ENCODE measurements at regions not wholly inside any gene's neighbourhood (a gene's known extent, or its start where the extent isn't known, plus 50 kb on each side); places are given as distances from the start of the nearest gene placed in this dataset.

GRCh38 chr13:102993348-102993747 is 72.9 kb downstream of the SLC10A2 start:
- no peak for DNase-seq (ENCODE audit: low spot score)

- no peak for DNase-seq (ENCODE audit: low spot score)
Observed at GRCh38 chr13:102984210-102984609, 82.0 kb downstream of the SLC10A2 start.

- DNase-seq (ENCODE audit: low spot score), result no peak
Observed at GRCh38 chr13:102983496-102983895, 82.7 kb downstream of the SLC10A2 start.

- no peak for DNase-seq (ENCODE audit: low spot score)
Observed at GRCh38 chr13:102980331-102980982, 85.8 kb downstream of the SLC10A2 start.

DNA sequence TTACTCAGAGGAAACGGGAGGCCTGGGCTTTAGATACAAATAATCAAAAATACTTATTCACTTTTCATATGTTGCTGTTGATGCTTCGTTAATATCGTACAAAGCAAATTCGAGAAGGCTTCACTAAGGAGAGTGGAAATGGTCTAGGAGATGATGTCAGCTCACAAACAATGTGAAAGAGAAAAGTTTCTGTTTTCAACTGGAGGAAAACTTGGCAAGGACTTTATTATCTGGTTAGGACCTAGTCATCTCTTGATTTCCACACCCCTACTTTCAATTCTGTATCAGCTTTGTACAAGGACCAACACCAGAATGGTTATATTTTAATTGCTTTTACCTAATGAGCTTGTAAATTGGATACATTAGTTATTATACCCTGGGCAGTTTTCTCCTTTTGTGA is 88.0 kb downstream of the SLC10A2 start:
- no peak for DNase-seq (ENCODE audit: low spot score)

GRCh38 chr13:102977471-102977870 is 88.7 kb downstream of the SLC10A2 start:
- no peak for DNase-seq (ENCODE audit: low spot score)

- peak; percentile 23 for DNase-seq (ENCODE audit: low spot score)
Observed at GRCh38 chr13:102974317-102975087, 91.7 kb downstream of the SLC10A2 start.

DNA sequence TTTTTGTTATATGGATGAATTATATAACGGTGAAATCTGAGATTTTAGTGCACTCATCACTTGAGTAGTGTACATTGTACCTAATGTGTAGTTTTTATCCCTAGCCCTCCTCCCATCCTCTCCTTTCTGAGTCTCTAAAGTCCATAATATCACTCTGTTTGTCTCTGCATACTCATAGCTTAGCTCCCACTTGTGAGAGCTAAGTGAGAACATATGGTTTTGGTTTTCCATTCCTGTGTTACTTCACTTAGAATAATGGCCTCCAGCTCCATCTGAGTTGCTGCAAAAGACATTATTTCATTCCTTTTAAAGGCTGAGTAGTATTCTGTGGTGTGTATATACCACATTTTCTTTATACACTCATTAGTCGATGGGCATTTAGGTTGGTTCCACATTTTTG is 94.0 kb downstream of the SLC10A2 start:
- no peak for DNase-seq (ENCODE audit: low spot score)

GRCh38 chr13:102970542-102970941 is 95.7 kb downstream of the SLC10A2 start:
- DNase-seq (ENCODE audit: low spot score), result peak; percentile 38

- DNase-seq (ENCODE audit: low spot score), result peak; percentile 62
Observed at GRCh38 chr13:102968572-102969228, 97.5 kb downstream of the SLC10A2 start.

DNA sequence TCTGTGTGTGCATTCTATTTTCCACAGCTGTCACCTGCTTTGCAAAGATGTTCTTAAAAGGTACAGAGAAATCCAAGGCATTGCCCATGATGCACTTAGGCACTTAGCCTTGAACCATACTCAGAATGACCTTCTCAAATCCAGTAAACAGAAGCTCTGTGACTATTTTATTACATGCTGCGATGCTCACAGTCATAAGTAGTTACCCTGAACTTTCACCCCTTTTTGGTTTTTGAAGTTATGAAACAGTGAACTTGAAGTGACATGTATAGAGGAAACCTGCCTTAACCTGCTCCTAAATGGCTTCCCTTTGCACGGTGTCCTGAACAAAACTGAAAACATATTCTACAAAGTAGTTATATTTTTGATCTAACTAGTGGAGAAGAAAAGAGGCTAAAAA is 100.4 kb downstream of the SLC10A2 start:
- no peak for DNase-seq (ENCODE audit: low spot score)

DNA sequence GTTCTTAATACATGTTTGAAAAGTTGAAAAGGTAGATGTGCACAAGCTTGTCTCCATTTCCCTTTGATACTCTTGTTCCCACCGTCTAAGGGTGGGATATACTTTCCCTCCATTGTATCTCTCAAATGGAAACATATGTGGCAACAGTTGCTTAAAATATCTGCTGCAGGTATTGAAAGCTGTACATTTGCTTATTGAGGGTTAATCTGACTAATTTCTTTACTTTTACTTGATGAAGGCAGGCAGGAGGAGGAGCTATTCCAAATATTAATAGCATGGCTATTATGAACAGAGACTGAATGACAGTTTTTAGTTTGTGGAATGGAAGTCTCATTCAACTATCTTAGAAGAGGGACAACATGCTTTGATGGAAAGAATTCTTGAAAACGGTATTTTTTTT is 103.8 kb downstream of the SLC10A2 start:
- DNase-seq (ENCODE audit: low spot score), result no peak

GRCh38 chr13:102960959-102961358 is 105.3 kb downstream of the SLC10A2 start:
- DNase-seq (ENCODE audit: low spot score), result no peak

DNA sequence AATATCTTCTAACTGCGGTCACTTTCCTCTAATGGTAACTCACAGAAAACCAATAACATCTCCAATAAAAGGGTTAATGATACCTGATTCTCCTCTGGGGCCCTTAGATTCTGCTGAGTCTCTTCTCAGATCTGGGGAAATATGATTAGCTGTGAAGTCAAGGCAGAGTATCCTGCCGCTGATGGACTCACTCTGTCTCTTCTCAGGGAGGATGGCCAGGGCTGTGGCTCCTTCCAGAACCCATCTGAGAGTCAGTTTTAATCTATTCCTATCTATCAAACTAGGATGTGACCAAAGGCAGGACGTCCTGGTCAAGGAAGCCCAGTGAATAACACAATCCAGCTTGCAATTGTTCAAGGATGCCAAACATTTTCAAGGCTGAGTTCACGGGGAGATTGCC is 109.8 kb downstream of the SLC10A2 start:
- no peak for DNase-seq (ENCODE audit: low spot score)

DNA sequence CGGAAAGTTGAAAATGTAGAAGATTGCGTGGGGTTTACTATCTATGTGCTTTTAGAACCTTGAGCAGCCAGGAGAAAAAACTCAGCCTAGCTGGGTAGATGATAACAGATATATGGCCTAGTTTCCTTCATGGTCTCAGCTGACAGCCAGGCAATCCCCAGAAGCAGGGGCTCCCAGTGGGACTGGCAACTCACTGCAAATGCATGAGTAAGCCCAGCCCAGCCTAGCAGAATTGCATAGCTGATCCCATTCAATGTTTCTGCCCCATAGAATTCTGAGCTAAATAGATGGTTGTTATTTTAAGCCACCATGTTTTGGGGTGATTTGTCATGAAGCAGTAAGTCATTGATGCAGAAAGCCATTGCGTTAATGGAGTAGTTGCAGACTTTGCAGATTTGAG is 108.5 kb downstream of the ERCC5 start:
- DNase-seq (ENCODE audit: low spot score), result no peak

GRCh38 chr13:102951808-102952207 is 106.0 kb downstream of the ERCC5 start:
- no peak for DNase-seq (ENCODE audit: low spot score)

- no peak for DNase-seq (ENCODE audit: low spot score)
Observed at GRCh38 chr13:102947745-102948405, 102.0 kb downstream of the ERCC5 start.

GRCh38 chr13:102945886-102946285 is 100.1 kb downstream of the ERCC5 start:
- no peak for DNase-seq (ENCODE audit: low spot score)

DNA sequence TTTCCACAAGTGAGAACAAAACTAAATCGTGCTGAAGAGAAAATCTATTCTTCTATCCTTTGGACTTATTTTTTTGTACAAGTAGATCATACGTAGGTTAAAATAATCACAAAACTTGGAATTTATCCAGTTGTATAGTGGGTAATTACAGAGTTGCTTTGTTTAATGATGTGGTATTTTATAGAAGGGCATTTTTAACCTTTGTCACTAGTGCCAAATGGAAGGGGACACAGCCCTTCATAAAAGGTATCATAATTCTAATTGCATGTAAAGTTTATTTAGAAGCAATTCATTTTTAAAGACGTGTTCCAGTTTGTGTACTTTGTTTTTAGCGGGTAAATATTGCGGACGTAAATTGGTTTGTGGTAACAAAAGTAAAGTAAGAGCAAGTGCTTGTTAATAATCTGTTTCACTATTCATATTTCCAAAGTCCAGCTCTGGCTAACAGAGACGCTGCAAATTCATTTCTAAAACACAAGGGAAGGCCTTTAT is 99.5 kb downstream of the ERCC5 start:
- no peak for DNase-seq (ENCODE audit: low spot score)

GRCh38 chr13:102944821-102945220 is 99.0 kb downstream of the ERCC5 start:
- no peak for DNase-seq (ENCODE audit: low spot score)

- no peak for DNase-seq (ENCODE audit: low spot score)
Observed at GRCh38 chr13:102940770-102941169, 94.9 kb downstream of the ERCC5 start.

DNA sequence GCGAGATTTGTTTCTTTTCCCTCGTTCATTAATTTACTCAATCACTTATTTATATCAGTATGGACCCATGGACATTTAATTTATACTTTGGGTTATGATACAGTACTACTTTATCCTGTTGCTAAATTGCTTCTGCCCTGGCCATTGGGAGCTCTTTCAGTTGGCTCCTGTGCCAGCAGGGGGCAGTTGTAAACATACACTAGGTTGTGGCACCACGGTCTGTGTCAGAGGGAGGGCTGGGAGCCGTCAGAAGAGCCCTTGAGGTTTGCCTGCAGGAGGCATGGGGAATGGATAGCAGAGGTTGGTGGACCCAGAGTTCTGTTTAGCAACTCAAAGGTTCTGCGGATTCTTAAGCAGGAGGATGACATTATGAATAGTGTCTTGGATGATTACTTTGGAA is 94.3 kb downstream of the ERCC5 start:
- peak; percentile 45 for DNase-seq (ENCODE audit: low spot score)
